ENCODE measurements at regions not wholly inside any gene's neighbourhood (a gene's known extent, or its start where the extent isn't known, plus 50 kb on each side); places are given as distances from the start of the nearest gene placed in this dataset.

- DNase-seq (ENCODE audit: low read depth, low spot score): peak; percentile 77
Measured at GRCh38 chr13:59531571-59532091, 632.1 kb downstream of the DIAPH3 start.

DNA sequence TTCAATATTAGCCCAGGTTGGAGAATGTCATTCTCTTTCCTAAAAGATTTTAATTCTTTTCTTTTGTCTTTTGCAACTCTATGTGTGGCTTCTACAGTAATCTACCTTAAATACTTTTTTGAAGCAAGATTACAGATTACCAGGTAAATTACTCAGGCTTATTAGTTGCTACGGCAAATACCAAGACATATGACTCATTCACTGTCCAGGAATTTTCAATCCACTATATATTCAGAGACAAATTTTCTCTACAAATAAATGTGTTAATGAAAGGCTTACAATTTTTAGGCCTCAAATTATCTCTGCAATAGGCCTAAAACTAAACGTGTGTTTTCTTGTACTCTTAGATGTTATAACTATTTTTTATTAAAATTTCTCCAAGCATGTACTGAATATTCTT is 631.3 kb downstream of the DIAPH3 start:
- DNase-seq (ENCODE audit: low read depth, low spot score): no peak

- no peak for DNase-seq (ENCODE audit: low read depth, low spot score)
Measured at GRCh38 chr13:59533561-59534555, 629.9 kb downstream of the DIAPH3 start.

- no peak for DNase-seq (ENCODE audit: low read depth, low spot score)
Measured at GRCh38 chr13:59534806-59535205, 628.9 kb downstream of the DIAPH3 start.

- no peak for DNase-seq (ENCODE audit: low read depth, low spot score)
Measured at GRCh38 chr13:59537500-59537899, 626.2 kb downstream of the DIAPH3 start.

DNA sequence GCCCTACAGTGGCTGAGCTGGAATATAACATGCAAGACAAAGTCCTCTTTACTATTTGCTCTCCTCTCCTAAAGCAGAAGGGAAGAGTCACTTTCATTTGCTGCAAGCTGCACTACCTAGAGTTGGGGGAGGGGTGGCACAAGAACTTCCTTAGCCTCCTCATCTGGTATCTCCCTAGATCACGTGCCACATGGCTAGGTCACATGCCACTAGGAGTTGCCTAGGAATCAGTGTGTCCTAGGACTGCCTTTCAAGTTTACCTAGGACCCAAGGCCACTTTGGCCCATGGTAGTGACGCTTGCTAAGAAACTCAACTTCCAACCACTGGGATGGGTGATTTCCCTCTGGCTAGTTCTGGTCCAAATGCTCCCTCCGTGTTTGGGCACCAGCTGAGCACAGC is 625.2 kb downstream of the DIAPH3 start:
- no peak for DNase-seq (ENCODE audit: low read depth, low spot score)

DNA sequence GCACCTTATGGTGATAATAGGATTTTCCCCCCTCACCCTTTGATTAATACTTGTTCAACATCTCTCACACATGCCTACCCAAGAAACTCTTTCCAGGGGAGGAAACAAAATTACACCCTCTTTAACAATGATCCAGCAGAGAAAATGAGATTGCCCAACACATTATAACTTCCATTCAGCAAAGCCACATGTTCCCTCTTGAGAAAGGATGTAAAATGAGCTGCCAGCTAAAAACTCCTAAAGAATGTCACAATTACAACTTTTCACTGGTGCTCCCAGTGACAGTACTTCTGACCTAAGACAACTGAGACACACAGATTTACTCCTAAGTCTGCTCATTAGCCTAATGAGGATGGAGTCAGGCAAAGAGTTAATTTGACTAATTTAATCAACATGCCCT is 621.4 kb downstream of the DIAPH3 start:
- no peak for DNase-seq (ENCODE audit: low read depth, low spot score)

DNA sequence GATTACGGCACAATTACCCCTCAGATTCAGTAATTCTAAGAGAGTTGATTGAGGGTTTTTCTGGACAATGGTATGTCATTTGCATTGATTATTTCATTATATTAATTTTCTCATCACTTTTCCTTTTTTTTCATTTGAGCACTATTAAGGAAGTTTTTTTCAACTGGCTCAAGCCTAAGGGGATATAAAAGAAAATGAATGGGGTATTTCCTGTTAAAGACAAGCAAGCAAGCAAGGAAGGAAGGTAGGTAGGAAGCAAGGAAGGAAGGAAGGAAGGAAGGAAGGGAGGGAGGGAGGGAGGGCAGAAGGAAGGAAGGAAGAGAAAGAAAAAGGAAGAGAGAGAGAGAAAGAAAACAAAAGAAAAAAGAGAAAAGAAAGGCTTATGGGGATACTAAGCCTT is 620.3 kb downstream of the DIAPH3 start:
- DNase-seq (ENCODE audit: low read depth, low spot score): no peak

DNA sequence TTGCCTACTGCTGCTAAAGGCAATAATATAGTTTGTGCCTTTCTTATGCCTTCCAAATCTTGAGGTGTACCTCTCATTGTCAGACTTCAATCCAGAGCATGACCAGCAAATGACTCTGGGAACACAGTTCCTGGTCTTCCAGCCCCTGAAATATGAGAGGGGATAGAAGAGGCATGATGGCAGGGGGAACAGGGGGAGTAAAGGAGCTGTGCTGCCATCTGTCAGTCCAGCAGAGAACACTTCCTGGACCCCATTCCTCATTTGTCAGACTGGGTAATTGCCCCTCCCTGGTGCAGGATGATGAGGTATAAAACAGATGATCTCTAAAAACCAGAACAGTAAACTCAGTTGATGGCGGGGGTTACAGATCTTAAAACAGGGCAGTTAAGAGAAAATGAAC is 618.7 kb downstream of the DIAPH3 start:
- DNase-seq (ENCODE audit: low read depth, low spot score): no peak

DNA sequence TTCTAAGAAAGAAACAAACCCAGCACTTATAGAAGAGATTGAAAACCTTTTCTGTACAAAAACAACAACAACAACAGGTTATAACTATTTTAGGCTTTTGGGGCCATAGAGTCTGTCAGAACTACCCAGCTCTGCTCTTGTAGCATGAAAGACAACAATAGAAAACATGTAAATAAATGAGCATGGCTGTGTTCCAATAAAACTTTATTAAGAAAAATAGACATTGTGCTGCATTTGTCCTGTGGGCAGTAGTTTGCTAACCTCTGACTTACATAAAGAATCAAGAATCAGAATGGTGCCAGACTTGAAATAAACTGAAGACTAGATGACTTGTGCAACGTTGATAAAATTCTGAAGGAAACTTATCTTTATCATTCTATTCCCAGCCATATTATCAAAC is 617.5 kb downstream of the DIAPH3 start:
- DNase-seq (ENCODE audit: low read depth, low spot score): no peak

DNA sequence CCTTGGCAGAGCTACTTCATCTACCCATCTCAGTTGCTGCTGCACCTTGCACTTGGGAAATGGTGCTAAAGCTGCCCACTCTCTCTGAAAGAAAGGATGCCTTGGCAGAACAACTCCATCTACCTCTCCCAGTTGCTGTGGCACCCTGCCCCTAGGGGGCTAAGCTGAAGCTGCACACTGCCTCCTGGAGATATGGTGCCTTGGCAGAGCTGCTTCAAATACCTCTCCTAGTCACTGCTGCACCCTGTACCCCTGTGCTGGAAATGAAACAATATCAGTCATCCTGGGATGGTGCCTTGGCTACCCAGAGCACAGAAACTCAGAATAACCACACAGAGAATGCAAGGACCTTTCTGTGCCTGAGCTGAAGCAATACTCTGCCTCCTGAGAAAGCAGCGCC is 615.8 kb downstream of the DIAPH3 start:
- DNase-seq (ENCODE audit: low read depth, low spot score): no peak

DNA sequence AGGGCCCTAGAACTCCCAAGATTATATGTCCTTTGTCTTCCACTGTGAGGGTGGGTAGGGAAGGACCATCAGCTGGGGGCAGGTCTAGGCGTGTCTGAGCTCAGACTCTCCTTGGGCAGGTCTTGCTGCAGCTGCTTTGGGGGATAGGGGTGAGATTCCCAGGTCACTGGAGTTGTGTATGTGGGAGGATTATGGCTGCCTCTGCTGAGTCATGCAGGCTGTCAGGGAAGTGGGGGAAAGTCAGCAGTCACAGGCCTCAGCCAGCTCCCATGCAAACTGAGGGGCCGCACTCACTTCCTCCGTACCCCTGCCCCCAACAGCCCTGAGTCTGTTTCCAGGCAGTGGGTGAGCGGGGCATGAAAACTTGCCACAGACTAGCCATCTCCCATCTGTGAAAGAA is 600.8 kb downstream of the DIAPH3 start:
- DNase-seq (ENCODE audit: low read depth, low spot score): no peak

GRCh38 chr13:59566561-59566960 is 597.2 kb downstream of the DIAPH3 start:
- DNase-seq (ENCODE audit: low read depth, low spot score): no peak

- no peak for DNase-seq (ENCODE audit: low read depth, low spot score)
Measured at GRCh38 chr13:59568306-59568705, 595.4 kb downstream of the DIAPH3 start.

GRCh38 chr13:59570204-59570603 is 593.5 kb downstream of the DIAPH3 start:
- no peak for DNase-seq (ENCODE audit: low read depth, low spot score)

- no peak for DNase-seq (ENCODE audit: low read depth, low spot score)
Measured at GRCh38 chr13:59584101-59584500, 579.6 kb downstream of the DIAPH3 start.

GRCh38 chr13:59584761-59585670 is 578.7 kb downstream of the DIAPH3 start:
- DNase-seq (ENCODE audit: low read depth, low spot score): no peak

- DNase-seq (ENCODE audit: low read depth, low spot score): no peak
Measured at GRCh38 chr13:59587030-59587429, 576.7 kb downstream of the DIAPH3 start.

DNA sequence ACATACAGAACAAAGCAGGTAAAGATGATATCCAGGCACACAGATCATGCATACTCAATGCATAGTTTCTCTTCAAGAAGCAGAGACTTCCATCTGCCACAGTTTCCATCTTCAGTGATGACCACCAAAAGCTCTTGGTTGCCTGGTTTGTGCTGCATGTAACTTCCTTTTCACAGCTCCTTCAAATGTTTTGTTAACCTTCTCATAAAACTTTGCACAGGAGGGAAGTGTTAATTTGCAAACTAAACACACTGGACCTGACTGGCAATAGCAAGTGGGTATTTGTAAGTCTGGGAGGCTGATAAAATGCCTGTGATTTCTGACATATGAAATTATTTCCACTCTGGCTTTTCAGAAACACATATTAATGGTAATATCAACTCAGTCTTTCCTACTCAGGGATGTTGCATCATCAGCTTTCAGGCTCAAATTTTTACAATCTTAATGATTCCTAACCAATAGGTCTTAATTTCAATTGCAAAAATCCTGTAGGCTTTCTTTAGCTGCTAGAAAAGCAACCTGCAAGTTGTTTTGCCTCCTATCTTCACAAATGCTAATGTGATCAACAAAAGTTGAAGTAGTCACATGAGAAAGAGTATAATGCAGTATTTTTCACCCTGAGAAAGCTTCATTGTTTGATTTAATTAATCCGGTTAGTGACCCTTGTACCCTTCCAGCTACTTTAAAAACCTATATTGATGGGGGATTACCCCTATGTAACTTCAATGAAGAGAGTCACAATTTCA is 575.6 kb downstream of the DIAPH3 start:
- DNase-seq (ENCODE audit: low read depth, low spot score): no peak

DNA sequence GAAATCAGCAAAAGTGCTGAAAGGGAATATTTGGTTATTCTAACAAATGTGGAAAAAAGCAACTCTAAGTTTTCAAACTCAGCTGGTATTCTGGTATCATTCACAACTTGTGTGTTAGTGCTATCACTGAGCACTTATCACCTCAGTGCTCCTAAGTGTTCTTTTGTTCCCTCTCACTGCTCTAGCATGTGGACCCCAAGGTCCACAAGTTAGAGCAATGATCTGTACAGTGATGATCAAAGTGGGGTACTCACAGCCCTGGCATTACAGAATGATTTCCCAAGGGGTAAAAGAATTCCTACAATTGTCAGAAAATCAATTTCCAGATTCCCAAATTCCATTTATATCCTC is 575.0 kb downstream of the DIAPH3 start:
- DNase-seq (ENCODE audit: low read depth, low spot score): no peak

DNA sequence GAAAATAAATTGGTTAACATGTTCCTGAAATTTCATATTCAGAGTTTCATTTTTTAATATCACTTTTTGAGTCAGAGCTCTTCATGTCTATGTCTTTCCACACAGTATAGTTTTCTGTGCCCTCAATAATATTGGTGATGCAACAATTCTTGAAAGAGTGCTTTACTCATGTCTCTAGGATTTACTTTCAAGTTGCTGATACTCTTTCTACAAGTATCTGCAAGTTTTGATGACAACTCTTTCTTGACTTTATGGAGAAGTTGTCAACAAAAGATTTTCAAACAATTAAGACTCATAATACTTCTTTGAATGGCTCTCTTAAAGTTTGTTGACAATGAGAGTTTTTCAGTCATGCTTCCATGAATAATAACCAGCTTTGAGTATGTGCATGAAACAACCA is 561.7 kb downstream of the DIAPH3 start:
- no peak for DNase-seq (ENCODE audit: low read depth, low spot score)

DNA sequence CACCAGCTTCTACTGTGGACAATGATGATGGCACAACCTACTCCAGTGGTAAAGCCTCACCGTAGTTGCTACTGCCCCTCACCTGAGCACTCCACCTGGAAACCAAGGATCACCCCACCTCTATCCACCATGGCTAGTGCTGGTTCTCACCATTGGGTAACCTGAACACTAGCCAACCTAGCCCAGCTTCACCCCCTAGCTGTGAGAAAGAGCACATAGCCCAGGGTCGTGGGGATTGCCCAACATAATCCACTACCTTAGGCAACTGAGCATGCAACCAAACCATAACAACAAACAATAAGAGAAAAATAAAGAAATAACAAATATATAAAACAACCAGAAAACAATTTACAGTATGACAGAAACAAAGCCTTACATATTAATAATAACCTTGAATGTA is 560.1 kb downstream of the DIAPH3 start:
- DNase-seq (ENCODE audit: low read depth, low spot score): no peak
